GM21367 (cell line): ENCODE measurements at regions not wholly inside any gene's neighbourhood (a gene's known extent, or its start where the extent isn't known, plus 50 kb on each side); places are given as distances from the start of the nearest gene placed in this dataset.

ENCODE experiments used
- ATAC-seq: cut with Tn5 transposase; IDR thresholded peaks from one replicate; pipeline ENCODE4 v1.9.1; 2021; ENCODE audit not compliant: unreplicated experiment

- no peak for ATAC-seq
Measured at GRCh38 chr4:138301536-138301935, 59.4 kb upstream of the SLC7A11 start.

GRCh38 chr4:138300616-138301015, 58.5 kb upstream of the SLC7A11 start:
- no peak for ATAC-seq

DNA sequence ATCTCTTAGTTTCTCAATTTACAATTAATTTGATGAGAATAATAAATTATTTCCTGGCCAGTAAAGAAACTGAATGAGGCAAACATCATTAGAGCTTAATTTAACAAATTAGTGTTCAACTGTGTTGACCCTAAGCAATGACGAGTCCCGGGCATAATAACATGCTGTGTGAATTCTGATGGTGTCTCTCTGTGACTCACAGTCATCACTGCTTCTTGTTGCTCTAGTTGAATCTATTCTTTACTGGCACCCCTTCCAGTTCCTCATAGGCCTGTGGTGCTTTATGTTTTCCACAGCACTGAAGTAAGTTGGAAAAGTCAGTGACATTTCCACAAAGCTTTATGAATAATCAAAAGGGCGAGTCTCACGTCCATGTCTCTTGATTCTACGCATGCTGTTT, 57.7 kb upstream of the SLC7A11 start:
- ATAC-seq = no peak

DNA sequence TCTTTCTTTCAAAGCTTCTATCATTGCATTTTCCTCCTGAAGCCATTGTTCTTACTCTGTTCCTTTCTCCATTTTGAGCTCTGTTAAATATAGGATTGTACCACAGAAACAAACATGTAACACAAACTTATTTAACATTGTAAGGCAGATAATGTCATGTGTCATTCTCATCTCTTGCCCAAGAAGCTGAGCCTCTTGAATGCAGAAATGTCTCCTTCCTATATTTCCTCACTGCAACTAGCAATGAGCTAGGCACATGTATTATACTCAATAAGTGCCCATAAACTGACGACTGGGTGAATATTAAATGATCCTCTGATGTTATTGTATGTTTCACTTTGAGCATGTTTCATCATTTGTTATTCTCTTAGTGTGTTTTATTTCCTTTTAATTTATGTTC, 56.7 kb upstream of the SLC7A11 start:
- ATAC-seq = no peak

- no peak for ATAC-seq
Measured at GRCh38 chr4:138298431-138298830, 56.3 kb upstream of the SLC7A11 start.

- no peak for ATAC-seq
Measured at GRCh38 chr4:138297743-138298405, 55.7 kb upstream of the SLC7A11 start.

- no peak for ATAC-seq
Measured at GRCh38 chr4:138292321-138292720, 50.2 kb upstream of the SLC7A11 start.
